HepG2 (cell line): ENCODE measurements at regions not wholly inside any gene's neighbourhood (a gene's known extent, or its start where the extent isn't known, plus 50 kb on each side); places are given as distances from the start of the nearest gene placed in this dataset.

Experiments
- ARNT ChIP-seq: fragments of 450-650 bp; IDR thresholded peaks from 2 replicates; pipeline ENCODE4 v1.6.1; 2017
- DNMT3B ChIP-seq: conservative IDR thresholded peaks from 2 replicates; pipeline ENCODE4 v1.6.1; 2016; ENCODE audit warnings: missing biosample characterization, control low read depth
- FOXK2 ChIP-seq: fragments of 450-650 bp; IDR thresholded peaks from 2 replicates; pipeline ENCODE4 v1.6.1; 2016
- GZF1 ChIP-seq: sonication (generic); formaldehyde crosslinking; IDR thresholded peaks from 2 replicates; pipeline ENCODE4 v1.5.1; 2020; ENCODE audit warnings: mild to moderate bottlenecking, missing genetic modification reagents
- HOXA5 ChIP-seq: sonication (generic); formaldehyde crosslinking; IDR thresholded peaks from 2 replicates; pipeline ENCODE4 v1.4.0; 2020; ENCODE audit warnings: missing genetic modification reagents
- HOXD1 ChIP-seq: sonication (generic); formaldehyde crosslinking; IDR thresholded peaks from 2 replicates; pipeline ENCODE4 v1.5.0; 2020; ENCODE audit warnings: missing genetic modification reagents
- PCBP2 ChIP-seq: fragments of 200-400 bp; formaldehyde crosslinking; optimal IDR thresholded peaks from 2 replicates; pipeline ENCODE3; 2018; ENCODE audit warnings: low read length, low read depth; ENCODE audit not compliant: poor library complexity, severe bottlenecking
- RFXAP ChIP-seq: sonication (generic); formaldehyde crosslinking; IDR thresholded peaks from 2 replicates; pipeline ENCODE4 v1.4.0; 2020; ENCODE audit warnings: missing genetic modification reagents, borderline replicate concordance
- RNF219 ChIP-seq: sonication (generic); formaldehyde crosslinking; IDR thresholded peaks from 2 replicates; pipeline ENCODE4 v1.5.0; 2020; ENCODE audit warnings: mild to moderate bottlenecking, missing genetic modification reagents
- SCMH1 ChIP-seq: sonication (generic); formaldehyde crosslinking; IDR thresholded peaks from 2 replicates; pipeline ENCODE4 v1.9.0; 2021; ENCODE audit warnings: missing genetic modification reagents, mild to moderate bottlenecking, borderline replicate concordance
- SNAPC5 ChIP-seq: sonication (generic); formaldehyde crosslinking; IDR thresholded peaks from 2 replicates; pipeline ENCODE4 v1.8.1; 2023; ENCODE audit warnings: mild to moderate bottlenecking, missing genetic modification reagents, borderline replicate concordance
- TEAD3 ChIP-seq: optimal IDR thresholded peaks from 2 replicates; pipeline ENCODE3; 2016; ENCODE audit warnings: borderline replicate concordance
- TFE3 ChIP-seq: IDR thresholded peaks from 2 replicates; pipeline ENCODE4 v1.6.1; 2016
- TRAFD1 ChIP-seq: sonication (generic); formaldehyde crosslinking; IDR thresholded peaks from 2 replicates; pipeline ENCODE4 v1.5.1; 2020; ENCODE audit warnings: missing genetic modification reagents, mild to moderate bottlenecking, borderline replicate concordance
- ZNF484 ChIP-seq: sonication (generic); formaldehyde crosslinking; IDR thresholded peaks from 2 replicates; pipeline ENCODE4 v1.5.1; 2020; ENCODE audit warnings: mild to moderate bottlenecking, low read depth, missing genetic modification reagents, borderline replicate concordance
- ZNF513 ChIP-seq: sonication (generic); formaldehyde crosslinking; conservative IDR thresholded peaks from 2 replicates; pipeline ENCODE4 v1.5.0; 2020; ENCODE audit warnings: missing genetic modification reagents
- ZNF589 ChIP-seq: sonication (generic); formaldehyde crosslinking; conservative IDR thresholded peaks from 2 replicates; pipeline ENCODE4 v1.8.0; 2022; ENCODE audit warnings: mild to moderate bottlenecking, moderate library complexity, missing genetic modification reagents
- ZNF609 ChIP-seq: sonication (generic); formaldehyde crosslinking; IDR thresholded peaks from 2 replicates; pipeline ENCODE4 v1.4.0; 2020; ENCODE audit warnings: mild to moderate bottlenecking, missing genetic modification reagents, borderline replicate concordance

- peak; percentile 94 for TF ChIP-seq TFE3 (CRISPR knock-in tag)
- TF ChIP-seq HOXD1 (CRISPR knock-in tag) = peak; percentile 93
- no peak for TF ChIP-seq ZNF484 (CRISPR knock-in tag)
- TF ChIP-seq SCMH1 (CRISPR knock-in tag) = no peak
- TF ChIP-seq TEAD3 (CRISPR knock-in tag) = peak; percentile 98
- TF ChIP-seq HOXA5 (CRISPR knock-in tag) = peak; percentile 87
- peak; percentile 94 for TF ChIP-seq FOXK2
- no peak for TF ChIP-seq SNAPC5 (CRISPR knock-in tag)
- TF ChIP-seq RNF219 (CRISPR knock-in tag) = peak; percentile 94; the same call in 1 of the 2 replicates
- peak; percentile 100 for TF ChIP-seq ZNF609
- TF ChIP-seq ARNT = no peak
- peak; percentile 70; the same call in 1 of the 2 replicates for TF ChIP-seq RFXAP (CRISPR knock-in tag)
- TF ChIP-seq GZF1 (CRISPR knock-in tag) = no peak
- TF ChIP-seq TRAFD1 (CRISPR knock-in tag) = peak; percentile 50; the same call in 1 of the 2 replicates
- no peak for TF ChIP-seq DNMT3B (CRISPR knock-in tag)
- no peak for TF ChIP-seq PCBP2
- TF ChIP-seq ZNF513 (CRISPR knock-in tag) = no peak
- 0 out of 2 replicates have a peak, but pooled peaks have one; percentile 62 for TF ChIP-seq ZNF589 (CRISPR knock-in tag)
Measured at GRCh38 chr2:84293791-84294380, 165.2 kb downstream of the SUCLG1 start (continued).
